ENCODE measurements at regions not wholly inside any gene's neighbourhood (a gene's known extent, or its start where the extent isn't known, plus 50 kb on each side); places are given as distances from the start of the nearest gene placed in this dataset.
"Not testable (repeated sequence)": the region's sequence is repeated elsewhere in the genome, so short reads cannot be mapped to it uniquely, and the experiment has no call there.

DNA sequence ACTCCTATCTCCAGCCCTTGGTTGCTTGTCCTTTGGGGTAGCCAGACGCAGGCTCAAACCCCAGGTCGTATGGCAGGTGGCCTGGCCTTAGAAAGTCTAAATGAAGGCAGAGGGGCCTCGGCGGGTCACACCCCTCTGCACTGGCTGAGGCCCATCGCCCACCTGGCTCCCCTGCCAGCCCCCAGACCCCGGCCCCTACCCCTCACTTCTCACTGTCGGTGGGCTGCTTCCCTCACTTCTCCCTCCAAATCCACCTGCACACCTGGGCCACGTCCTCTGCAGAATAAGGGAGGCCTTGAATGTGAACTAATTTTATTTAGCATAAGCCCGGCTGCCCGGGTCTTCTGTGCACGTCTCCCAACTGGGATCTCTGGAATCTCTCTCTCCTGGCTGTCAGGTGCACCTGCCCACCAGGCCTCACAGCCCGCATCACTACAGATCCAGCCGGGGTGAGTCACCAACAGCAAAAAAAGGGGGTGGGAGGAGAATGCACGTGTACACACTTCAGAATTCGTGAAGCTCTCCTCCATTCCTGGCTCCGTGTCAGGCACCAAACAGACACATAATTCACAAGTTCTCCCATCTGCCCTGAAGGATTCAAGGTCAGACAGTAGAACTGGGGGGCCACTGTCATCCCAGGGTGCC, 107.5 kb upstream of the SIM2 start:
- no peak for DNase-seq (ENCODE audit: low spot score)

DNA sequence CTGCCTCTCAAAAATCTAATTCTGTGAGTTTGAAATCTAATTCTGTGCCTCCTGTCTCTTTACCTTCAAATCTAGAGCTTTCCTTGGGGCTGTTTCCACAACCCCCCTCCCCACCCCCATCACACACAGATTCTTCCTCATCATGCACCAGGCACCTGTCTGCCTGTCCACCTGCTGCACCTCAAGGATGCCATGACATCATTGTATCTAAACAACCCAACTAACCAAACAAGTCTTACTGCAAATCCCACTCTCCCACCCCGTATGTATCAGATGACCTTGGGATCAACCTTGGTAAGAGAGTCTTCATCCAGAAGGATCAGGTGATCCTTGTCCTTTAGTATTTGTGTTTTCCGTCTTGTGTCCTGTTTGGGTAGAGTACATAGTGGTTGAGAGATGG, 102.7 kb upstream of the SIM2 start:
- no peak for DNase-seq (ENCODE audit: low spot score)

DNA sequence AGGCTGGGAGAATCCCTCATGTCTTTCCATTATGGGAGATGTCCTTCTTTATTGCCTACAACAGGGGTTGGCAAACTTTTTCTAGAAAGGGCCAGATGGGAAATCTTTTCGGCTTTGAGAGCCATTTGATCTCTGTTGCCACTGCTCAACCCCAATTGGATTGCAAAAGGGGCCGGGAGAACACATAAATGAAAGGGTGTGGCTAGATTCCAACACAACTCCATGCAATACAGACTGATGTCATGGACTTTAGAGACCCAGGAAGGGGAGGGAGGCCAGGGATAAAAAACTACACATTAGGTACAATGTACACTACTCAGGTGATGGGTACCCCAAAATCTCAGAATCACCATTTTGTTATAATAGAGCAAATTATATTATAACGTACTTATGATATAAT, 97.6 kb upstream of the SIM2 start:
- DNase-seq (ENCODE audit: low spot score) = no peak

DNA sequence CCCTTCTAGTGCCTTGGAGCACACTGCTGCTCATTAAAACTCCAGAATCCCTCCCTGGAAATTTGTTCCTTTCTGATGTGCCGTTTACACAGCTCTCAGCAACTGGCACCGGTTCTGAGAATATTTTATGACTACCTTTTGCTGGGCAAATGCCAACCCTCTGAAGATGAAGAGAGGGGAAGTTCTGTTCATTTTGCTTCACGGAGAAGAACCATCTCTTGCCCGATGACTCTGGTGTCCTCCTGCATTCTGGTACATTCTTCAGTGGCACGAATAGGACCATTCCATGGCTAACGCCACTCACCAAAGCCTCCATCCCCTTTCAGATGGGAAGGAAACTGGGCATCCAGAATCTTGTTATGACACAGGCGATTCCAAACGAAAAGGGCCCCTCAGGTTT, 96.2 kb upstream of the SIM2 start:
- no peak for DNase-seq (ENCODE audit: low spot score)

DNA sequence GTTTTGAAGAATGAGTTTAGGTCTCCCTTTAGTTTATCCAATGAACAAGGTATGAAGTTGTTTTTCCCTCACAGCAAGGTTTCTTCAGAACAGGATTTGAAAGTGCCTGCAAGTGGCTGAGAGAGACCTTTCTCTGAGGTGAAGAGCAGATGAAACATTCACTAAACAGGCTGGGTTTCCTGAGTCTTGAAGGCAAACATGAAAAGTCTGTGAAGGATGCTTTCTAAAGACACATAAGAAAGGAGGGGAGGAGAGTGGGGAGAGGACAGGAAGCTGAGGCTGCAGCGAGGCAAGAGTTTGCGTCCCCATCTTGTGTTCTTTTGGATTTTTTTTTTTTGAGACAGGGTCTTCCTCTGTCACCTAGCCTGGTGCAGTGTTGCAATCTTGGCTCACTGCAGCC, 95.7 kb upstream of the SIM2 start:
- no peak for DNase-seq (ENCODE audit: low spot score)

DNA sequence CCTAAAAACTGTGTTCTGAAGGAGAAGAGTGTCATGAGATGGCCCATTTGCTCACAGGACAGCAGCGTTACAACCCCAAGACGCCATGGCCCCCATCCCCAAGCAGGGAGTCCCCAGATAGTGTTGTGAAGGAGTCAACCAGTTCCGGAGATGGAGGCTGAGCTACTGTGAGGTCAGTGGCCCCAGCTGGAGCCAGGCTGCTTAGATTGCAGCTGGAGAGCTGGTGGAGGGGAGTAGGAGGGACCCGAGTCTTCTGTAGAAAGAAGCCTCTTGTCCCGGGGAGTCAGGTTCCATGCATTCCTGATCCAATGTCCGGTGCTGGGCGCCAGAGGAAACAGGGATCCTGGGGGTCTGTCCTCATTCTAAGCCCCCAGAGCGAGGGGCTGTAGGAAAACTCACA, 93.5 kb upstream of the SIM2 start:
- no peak for DNase-seq (ENCODE audit: low spot score)

DNA sequence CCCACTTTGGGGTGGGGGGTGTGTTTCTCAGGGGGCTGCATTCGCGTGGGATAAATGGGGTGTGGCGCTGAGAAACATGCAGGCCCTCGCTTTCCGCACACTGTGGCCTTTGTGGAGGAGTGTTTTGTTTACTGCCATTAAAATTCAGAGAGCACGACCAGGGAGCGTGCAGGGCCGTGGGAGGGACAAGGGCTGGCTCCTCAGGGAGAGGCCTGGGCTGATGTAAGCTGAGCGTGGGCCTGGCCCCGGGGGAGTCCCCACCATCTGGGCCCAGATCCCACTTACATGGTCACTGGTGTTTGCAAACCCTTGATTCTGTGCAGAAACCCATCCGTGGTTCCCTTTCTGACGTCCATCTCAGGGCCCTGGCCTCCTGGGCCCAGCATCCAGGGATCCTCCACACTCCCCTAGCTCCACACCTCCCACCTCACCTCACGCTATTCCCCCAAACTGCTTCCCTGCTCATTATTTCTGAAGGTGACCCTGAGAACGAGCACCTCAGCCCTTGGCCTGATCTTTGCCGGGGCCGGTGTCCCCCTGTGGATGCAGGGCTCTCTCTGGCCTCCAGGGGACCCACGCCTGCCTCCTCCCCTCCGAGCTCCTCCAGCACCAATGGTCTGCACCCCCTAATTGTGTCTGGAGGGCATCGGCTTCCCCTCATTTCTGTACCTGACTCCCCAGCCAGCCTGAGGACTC, 92.5 kb upstream of the SIM2 start:
- no peak for DNase-seq (ENCODE audit: low spot score)

DNA sequence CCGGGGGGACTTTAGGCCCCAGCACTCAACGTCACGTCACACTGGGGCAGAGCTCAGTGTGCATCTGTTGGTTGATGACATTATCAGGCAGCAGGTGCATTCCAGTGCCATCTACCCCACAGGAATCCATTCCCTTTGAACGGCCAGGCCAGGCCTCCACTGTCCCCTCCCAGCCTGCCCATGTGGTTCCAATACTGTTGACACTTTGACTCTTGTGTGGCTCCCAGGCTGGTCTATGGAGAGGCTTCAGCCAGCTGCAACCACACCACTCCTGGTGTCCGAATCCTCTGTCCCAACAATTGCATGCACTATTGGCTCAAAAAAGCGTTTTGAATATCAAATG, 92.0 kb upstream of the SIM2 start:
- no peak for DNase-seq (ENCODE audit: low spot score)

DNA sequence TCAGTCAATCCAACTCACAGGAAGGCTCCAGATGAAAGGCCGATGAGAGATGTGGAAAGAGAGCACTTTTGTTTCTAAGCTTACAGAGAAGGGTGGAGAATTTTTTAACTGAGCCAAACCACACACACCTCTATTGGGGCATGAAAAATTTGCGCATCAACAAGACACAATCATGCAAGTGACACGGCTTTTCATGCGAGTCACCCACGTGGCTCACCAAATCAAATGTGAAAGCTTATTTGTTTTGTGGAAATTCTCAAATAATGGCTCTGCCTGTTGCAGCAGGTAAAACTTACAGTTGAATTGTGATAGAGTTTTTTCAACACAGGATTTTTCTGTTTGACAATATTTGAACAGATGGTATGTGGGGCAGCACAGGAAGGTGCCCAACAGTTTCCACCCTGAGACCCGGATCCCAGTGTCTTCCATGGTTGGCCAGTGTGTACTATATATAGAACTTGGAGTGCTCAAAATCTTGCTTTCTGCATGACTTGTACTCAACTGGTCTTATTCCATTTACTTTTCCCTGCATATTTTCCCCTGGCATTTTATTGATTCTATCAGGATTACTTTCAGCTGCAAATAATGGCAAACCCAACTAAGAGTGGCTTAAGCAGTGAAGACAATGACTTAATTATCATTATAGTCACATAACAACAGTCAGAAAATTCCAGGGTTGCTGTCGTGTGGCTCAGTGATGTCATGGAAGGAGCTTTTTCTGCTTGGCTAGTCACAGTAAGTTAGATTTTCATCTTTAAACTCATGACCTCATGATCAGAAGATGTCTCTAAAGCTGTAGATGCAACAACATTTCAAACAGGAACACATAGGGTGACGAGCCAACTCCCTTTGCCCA, 90.6 kb upstream of the SIM2 start:
- DNase-seq (ENCODE audit: low spot score) = no peak

DNA sequence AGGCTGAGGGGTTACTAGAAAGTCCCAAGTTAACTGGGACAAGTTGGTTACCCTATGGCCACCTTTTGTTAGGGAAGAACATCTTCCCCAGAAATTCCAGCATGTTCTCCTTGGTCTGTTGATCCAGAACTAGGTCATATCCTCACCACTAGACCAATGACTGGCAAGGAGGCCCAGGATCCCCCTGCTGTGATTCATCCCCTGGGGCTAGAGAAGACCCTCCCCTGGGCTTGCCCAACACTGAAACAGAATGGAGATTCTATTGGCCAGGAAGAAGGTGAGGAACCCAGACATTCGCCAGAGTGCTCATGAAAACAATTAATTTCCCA, 90.1 kb upstream of the SIM2 start:
- no peak for DNase-seq (ENCODE audit: low spot score)

DNA sequence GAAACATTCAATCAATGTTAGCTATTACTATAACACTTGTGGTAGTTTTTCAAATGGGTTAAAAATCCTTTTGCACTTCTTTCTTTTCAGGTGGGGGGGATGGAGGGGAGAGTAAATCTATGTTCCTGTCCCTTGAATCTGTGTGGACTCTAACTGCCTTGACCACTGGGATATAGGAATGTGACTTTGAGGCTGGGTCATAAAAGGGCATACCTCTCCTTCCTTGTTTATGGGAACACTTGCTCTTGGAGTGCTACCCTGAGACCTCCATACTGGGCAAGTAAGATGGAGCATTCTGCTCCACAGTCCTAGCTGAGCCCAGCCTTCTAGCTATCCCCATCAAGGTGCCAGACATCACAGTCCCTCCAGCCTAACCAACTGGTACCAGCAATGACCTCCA, 89.3 kb upstream of the SIM2 start:
- DNase-seq (ENCODE audit: low spot score) = no peak

DNA sequence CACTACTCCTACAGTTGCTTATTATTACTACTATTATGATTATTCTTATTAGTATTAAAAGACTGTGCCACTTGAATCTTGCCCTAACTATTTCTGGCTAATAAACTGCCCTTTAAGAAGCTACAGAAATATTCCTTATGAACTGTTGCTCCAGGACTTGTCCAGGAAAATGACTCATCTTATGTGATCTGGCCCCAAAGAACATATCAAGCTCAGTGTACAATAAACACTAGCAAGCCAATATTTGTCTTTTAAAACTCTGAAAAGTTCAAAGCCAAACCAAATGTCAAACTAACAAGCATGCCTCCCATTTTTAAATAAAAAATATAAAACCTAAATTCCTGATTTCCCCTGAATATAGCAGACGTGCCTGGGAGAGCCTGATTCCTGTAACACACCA, 88.7 kb upstream of the SIM2 start:
- no peak for DNase-seq (ENCODE audit: low spot score)

DNA sequence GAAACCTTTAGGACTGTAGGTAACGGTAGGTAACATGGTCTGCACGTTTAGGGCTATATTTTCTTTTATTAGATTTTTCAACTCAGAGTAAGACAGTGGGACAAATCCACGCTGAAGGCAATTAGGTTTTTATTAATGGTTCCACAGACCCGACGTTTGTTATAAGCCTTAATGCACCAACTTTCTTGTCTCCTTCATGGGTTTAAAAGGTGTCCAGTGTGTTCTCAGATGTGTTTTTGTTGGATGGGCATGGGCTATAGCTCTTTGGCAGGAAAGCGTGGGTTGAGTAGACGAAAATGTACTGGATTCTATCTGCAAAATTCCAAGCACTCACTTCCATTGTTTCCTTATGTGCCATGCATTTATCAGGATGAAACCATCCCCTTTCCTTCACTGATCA, 88.0 kb upstream of the SIM2 start:
- DNase-seq (ENCODE audit: low spot score) = no peak

DNA sequence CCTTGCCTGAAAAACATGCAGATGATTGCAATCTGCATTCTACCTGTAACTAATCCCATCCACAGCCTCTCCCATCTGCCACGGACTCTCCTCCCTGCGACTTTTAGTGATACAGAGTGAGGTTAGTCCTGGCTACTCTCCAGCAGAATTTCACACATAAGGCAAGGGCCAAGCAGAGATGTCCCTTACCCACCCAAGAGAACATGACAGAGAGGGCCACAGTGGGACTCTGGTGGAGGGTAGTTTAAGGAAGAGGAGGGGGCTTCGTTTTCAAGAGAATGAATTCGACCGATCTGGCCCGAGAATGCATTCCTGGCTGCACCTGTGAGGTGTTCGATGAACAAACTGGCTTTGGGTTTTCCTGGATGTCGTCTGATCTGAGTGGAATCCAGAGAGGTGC, 87.5 kb upstream of the SIM2 start:
- DNase-seq (ENCODE audit: low spot score) = no peak

DNA sequence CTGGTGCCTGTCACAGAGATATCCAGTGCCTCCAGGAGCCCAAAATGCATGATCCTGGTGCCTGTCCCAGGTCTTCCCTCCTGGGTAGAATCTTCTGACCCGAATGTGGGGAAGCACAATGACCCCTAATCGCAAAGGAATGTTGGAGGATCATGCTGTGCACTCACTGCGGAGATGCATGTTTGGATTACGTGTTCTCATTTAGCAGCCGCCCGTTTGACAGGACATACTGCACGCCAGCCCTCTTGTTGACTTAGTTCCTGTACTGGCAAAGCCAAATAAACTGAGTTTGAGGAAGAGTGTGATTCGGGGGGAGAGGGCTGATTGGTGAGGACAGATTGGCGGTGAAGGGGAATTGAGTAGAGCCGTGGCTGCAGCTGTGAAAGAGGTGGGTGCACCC, 85.9 kb upstream of the SIM2 start:
- DNase-seq (ENCODE audit: low spot score) = no peak

DNA sequence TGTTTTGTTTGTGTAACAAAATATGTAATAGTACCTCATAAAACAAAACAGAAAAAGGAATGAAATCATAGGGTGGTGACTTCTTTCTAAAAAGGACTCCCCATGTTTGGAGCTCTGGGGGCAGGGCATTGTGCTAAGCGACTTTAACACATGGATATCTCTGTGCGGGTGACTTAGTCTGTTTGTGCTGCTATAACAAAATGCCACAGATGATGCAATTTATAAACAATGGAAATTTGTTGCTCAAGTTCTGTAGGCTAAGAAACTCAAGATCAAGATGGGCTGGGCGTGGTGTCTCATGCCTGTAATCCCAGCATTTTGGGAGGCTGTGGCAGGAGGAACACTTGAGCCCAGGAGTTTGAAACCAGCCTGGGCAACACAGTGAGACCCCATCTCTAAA, 85.4 kb upstream of the SIM2 start:
- DNase-seq (ENCODE audit: low spot score) = no peak

DNA sequence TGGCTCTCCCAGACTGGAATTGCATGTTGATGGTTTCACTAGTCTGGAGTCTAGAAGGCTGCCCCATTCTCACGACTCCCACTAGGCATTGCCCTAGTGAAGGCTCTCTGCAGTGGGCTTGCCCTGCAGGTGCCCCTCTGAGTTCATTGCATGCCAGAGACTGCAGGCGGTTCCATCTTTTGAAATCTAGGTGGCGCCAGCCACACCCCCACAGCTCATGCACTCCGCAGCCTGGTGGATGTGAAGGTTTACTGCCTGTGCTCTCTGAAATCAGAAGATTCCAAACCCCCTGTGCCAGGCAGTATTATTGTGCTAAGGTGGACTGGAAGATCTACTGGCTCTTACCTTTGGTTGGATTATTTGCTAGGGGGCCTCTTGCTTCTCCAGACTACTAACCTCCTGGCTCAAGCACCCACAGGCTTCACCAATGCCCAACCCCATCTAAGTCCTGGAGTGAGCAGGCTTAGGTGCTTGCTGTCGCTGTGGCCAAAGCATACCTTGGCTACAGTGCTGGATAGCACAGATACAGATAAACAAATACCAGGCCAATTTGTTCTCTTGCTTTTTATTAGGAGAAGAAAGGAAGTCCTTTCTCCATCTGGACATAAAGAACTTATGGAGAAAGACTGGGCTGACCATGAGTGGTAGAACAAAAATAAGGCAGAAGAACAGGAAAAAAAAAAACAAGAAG, 83.5 kb upstream of the SIM2 start:
- no peak for DNase-seq (ENCODE audit: low spot score)

DNA sequence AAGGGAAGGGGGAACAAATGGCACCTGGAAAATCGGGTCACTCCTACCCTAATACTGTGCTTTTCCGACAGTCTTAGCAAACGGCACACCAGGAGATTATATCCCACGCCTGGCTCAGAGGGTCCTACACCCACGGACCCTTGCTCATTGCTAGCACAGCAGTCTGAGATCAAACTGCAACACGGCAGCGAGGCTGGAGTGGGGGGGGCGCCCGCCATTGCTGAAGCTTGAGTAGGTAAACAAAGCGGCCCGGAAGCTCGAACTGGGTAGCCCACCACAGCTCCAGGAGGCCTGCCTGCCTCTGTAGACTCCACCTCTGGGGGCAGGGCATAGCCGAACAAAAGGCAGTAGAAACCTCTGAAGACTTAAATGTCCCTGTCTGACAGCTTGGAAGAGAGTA, 82.1 kb upstream of the SIM2 start:
- DNase-seq (ENCODE audit: low spot score) = not testable (repeated sequence)

DNA sequence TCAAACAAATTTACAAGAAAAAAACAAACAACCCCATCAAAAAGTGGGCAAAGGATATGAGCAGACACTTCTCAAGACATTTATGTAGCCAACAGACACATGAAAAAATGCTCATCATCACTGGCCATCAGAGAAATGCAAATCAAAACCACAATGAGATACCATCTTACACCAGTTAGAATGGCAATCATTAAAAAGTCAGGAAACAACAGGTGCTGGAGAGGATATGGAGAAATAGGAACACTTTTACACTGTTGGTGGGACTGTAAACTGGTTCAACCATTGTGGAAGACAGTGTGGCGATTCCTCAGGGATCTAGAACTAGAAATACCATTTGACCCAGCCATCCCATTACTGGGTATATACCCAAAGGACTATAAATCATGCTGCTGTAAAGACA, 77.1 kb upstream of the SIM2 start:
- DNase-seq (ENCODE audit: low spot score) = not testable (repeated sequence)

DNA sequence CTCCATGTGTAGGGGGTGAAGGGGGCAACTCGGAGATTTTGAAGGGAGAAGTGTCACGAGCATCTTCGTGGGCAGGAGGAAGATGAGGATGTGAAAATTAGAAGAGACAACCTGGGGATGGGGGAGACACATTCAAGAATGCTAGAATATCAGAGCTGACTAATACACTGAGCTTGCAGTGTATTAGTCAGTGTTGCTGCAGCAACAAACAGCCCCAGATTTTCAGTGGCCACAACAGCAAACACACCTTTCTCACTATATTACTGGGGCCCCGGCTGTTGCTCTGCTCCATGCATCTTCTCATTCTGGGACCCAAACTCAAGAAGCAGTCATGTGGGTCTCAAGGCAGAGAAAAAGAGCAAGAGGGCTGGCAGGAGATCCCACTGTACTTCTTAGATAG, 74.8 kb upstream of the SIM2 start:
- DNase-seq (ENCODE audit: low spot score) = no peak

DNA sequence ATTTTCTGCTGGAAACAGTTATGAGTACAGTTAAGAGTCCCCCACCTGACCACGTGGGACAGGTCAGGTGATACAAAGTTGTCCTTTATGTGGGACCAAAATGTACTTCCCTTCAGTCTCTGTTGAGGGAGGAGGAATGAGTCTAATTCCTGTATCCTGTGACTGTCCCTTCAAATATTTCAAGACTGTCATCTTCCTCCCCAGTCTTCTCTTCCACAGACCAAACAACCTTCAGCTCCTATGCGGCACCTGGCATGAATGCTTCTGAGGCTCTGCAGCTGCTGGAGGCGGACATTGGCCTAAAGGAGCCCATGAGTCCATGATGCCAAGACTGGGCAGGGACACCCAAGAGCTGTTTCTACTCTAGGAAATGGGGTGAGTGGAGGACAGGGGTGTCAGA, 72.1 kb upstream of the SIM2 start:
- DNase-seq (ENCODE audit: low spot score) = no peak

DNA sequence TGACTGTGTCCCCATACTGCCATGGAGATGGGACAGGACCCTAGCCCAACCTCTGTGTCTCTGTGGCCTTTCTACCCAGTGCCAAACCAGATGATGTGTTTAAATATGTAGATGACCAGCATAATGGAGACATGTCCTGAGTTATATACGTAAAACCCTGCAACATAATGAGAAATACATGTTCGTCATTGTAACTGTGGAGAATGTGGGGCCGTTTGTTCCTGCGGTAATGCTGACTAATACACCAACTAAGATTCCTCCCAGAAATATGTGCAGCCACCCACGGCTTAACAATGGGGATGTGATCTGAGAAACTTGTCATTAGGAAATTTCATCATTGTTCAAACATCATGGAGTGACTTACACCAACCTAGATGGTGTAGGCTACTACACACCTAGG, 71.7 kb upstream of the SIM2 start:
- DNase-seq (ENCODE audit: low spot score) = no peak

DNA sequence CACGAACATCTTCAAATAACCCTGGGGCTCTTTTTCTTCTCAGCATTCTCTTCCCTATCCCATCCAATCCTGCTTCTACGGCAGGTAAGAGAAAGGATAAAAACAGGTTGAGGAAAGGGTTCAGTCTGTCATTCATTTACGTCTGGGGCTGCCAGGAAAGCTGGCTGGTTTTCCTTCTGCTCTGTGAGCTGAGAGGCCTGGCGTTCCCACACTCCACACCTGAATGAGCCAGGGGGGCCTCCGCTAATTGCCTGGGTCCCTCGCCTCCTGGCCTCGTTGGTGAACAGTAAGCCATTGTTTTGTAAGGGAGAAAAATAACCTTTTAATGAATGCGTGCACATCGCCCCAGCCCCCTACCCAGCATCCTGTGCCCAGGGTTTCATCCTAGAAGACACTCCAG, 70.8 kb upstream of the SIM2 start:
- DNase-seq (ENCODE audit: low spot score) = peak; percentile 9

Data from D341Med (cell line).